ENCODE measurements at regions not wholly inside any gene's neighbourhood (a gene's known extent, or its start where the extent isn't known, plus 50 kb on each side); places are given as distances from the start of the nearest gene placed in this dataset.

DNA sequence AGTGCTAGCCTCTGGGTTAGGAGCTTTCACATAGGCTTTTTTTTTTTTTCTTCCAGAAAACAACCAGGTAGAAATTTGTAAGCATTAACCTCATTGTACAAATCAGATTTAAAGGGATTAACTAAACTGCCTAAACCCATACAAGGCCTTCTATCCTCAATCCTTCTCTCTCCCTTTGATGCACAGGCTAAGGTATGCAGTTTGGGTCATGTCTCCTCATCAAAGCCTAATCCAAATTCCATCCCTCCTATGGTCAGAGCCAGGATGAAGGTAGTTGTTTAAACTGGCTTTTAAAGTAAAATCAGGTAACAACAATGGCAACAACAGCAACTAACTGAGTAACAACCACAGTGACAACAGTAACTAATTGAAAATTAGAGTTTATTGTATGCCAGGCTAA, 115.6 kb upstream of the SOX2 start:
- no peak for TF ChIP-seq POLR2A (IDR thresholded peaks at IDR 0.05)
- TF ChIP-seq, protein P1, sequence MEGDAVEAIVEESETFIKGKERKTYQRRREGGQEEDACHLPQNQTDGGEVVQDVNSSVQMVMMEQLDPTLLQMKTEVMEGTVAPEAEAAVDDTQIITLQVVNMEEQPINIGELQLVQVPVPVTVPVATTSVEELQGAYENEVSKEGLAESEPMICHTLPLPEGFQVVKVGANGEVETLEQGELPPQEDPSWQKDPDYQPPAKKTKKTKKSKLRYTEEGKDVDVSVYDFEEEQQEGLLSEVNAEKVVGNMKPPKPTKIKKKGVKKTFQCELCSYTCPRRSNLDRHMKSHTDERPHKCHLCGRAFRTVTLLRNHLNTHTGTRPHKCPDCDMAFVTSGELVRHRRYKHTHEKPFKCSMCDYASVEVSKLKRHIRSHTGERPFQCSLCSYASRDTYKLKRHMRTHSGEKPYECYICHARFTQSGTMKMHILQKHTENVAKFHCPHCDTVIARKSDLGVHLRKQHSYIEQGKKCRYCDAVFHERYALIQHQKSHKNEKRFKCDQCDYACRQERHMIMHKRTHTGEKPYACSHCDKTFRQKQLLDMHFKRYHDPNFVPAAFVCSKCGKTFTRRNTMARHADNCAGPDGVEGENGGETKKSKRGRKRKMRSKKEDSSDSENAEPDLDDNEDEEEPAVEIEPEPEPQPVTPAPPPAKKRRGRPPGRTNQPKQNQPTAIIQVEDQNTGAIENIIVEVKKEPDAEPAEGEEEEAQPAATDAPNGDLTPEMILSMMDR (IDR thresholded peaks at IDR 0.05) = no peak
